ENCODE measurements at regions not wholly inside any gene's neighbourhood (a gene's known extent, or its start where the extent isn't known, plus 50 kb on each side); places are given as distances from the start of the nearest gene placed in this dataset.

DNA sequence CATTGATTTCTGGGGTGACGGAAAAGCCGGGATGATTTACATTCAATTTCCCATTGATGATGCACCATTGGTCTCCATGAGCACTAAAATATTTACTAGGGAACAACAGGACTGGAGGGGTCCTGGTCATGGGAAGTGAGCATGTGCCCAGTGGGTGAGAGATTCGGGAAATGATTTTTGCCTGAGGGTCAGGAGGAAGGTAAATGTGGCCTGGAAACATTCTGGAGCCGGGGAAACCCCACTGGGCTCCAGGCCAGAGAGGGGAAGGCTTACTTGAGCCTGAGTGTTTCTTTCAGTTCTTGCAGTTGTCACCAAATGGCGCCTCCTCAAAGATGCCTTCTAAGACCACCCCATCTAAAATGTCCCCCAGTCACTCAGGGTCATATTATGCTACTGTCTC, 532.3 kb upstream of the TBX3 start:
- TF ChIP-seq, protein P1, sequence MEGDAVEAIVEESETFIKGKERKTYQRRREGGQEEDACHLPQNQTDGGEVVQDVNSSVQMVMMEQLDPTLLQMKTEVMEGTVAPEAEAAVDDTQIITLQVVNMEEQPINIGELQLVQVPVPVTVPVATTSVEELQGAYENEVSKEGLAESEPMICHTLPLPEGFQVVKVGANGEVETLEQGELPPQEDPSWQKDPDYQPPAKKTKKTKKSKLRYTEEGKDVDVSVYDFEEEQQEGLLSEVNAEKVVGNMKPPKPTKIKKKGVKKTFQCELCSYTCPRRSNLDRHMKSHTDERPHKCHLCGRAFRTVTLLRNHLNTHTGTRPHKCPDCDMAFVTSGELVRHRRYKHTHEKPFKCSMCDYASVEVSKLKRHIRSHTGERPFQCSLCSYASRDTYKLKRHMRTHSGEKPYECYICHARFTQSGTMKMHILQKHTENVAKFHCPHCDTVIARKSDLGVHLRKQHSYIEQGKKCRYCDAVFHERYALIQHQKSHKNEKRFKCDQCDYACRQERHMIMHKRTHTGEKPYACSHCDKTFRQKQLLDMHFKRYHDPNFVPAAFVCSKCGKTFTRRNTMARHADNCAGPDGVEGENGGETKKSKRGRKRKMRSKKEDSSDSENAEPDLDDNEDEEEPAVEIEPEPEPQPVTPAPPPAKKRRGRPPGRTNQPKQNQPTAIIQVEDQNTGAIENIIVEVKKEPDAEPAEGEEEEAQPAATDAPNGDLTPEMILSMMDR (IDR thresholded peaks at IDR 0.05) = no peak
- TF ChIP-seq POLR2A (IDR thresholded peaks at IDR 0.05) (no peak), EP300 (IDR thresholded peaks at IDR 0.05) (no peak)

Measured in upper lobe of left lung (tissue), 4 donors.